Fibroblast of pulmonary artery (primary cell): ENCODE measurements at regions not wholly inside any gene's neighbourhood (a gene's known extent, or its start where the extent isn't known, plus 50 kb on each side); places are given as distances from the start of the nearest gene placed in this dataset.

Experiments
- DNase-seq: peaks from one replicate; pipeline ENCODE4 v3.0.0-alpha.2; 2010; ENCODE audit warnings: low read depth
- H3K4me3 ChIP-seq: replicated peaks from 2 replicates; pipeline ENCODE4 v1.5.1; 2011; ENCODE audit warnings: low read depth, mild to moderate bottlenecking, control low read depth, low read length, moderate library complexity
- TF ChIP-seq, protein P1 (sequence below): IDR thresholded peaks from 2 replicates; pipeline ENCODE4 v1.5.1; 2011; ENCODE audit warnings: mild to moderate bottlenecking, control low read depth, low read length, inconsistent platforms; ENCODE audit errors: missing control alignments

DNA sequence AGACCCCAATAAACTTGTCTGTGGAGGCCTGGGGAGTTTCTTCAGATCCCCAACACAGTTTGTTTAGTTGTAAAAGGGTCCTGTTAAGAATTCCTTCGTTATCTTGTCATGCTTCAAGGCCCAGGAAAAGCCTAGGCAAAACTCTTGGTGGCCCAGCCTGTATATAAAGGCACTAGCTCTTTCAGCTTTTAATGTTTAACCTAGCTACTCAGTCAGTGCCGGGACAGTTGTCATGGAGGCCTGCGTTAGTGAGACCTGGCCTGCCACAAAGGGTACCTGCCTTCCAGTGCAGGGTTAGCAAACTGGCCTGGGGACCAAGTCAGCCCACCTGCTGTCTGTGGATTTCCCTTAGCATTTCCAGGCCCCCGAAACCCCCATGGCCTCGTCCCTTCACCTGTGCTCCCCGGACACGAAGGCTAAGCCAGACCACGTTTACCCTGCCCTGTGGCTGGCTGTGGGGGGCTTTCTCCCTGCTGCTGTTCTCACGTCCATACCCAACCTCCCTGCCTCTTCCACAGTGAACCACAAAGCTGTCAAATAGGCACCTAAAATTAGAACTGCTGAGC, 96.9 kb upstream of the PPP2R2D start:
- TF ChIP-seq, protein P1, sequence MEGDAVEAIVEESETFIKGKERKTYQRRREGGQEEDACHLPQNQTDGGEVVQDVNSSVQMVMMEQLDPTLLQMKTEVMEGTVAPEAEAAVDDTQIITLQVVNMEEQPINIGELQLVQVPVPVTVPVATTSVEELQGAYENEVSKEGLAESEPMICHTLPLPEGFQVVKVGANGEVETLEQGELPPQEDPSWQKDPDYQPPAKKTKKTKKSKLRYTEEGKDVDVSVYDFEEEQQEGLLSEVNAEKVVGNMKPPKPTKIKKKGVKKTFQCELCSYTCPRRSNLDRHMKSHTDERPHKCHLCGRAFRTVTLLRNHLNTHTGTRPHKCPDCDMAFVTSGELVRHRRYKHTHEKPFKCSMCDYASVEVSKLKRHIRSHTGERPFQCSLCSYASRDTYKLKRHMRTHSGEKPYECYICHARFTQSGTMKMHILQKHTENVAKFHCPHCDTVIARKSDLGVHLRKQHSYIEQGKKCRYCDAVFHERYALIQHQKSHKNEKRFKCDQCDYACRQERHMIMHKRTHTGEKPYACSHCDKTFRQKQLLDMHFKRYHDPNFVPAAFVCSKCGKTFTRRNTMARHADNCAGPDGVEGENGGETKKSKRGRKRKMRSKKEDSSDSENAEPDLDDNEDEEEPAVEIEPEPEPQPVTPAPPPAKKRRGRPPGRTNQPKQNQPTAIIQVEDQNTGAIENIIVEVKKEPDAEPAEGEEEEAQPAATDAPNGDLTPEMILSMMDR, result no peak
- H3K4me3 ChIP-seq, result no peak overlapping the region
- no peak for DNase-seq

DNA sequence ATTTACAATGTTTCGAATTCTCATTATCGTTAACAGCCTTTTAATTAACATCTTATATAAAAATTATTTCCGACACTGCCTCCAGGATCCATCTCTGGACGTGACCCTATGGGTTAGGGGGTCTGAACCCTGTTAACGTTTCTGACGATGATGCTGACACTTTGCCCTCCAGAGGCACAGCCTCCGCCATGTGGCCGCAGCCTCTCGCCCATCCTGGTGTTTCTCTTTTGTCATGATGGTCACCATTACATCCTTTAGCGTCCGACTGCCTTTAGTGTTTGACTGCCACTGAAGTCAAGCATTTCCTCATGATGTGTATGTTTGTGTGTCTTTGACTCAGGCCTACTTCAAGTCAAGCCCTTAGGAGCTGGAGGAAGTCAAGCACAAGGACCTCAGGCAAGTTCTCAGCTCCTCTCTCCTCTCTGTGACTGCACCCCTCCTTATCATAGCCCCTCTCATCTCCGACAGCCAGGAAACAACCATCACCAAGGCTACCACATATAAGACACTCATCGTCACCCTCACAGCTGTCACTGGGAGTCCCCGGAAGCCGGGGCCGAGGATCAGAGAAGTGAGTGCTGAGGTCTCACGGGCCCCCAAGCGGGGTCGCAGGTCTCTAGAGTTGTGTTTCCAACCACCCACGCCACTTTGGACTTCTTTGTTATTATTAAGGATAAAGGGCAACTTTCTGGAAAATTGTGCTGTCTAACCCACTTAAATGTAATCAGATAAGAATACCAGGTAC, 96.1 kb upstream of the PPP2R2D start:
- DNase-seq, result no peak
- TF ChIP-seq, protein P1, result no peak

DNA sequence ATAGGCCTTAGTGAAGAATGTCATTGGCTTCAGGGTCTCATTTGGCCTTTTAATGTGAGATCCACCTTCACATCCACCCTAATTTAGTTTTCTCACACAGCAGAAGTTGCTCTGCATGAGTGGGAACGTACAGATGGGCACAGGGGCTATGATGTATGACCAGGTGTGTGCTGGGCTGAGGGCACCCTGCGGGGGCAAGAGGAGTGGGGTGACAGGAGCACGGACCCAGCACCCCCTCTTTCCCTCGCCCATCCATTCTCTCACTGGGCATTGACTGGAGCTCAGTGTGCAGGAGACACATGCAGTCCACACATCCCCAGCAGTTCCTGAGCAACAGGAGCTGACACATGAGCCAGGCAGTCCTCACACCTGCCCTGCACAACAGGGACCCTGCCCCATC, 95.1 kb upstream of the PPP2R2D start:
- DNase-seq, result no peak
- TF ChIP-seq, protein P1, result no peak
- H3K4me3 ChIP-seq, result no peak overlapping the region

More for the DNA sequence above, 96.1 kb upstream of the PPP2R2D start:
- H3K4me3 ChIP-seq, result no peak overlapping the region

DNA sequence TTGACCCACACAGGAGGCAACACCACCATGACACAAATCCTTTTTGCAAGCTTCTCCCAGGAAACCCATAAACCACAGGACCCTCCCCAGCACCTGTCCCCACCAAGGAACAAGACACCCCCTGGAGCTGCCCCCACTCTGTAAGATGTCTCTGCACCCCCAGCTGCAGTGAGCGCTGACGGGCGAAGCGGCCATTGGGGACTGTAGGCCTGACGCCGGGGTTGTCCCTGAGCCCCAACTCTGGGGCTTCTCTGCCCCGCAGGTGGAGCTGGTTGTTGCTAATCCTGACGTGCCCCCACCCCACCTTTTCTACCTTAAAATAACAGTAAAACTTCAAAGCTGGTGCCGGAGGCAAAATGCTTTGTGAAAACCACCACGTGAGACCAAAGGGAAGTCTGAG, 94.7 kb upstream of the PPP2R2D start:
- TF ChIP-seq, protein P1, result no peak
- DNase-seq, result no peak
- H3K4me3 ChIP-seq, result no peak overlapping the region

DNA sequence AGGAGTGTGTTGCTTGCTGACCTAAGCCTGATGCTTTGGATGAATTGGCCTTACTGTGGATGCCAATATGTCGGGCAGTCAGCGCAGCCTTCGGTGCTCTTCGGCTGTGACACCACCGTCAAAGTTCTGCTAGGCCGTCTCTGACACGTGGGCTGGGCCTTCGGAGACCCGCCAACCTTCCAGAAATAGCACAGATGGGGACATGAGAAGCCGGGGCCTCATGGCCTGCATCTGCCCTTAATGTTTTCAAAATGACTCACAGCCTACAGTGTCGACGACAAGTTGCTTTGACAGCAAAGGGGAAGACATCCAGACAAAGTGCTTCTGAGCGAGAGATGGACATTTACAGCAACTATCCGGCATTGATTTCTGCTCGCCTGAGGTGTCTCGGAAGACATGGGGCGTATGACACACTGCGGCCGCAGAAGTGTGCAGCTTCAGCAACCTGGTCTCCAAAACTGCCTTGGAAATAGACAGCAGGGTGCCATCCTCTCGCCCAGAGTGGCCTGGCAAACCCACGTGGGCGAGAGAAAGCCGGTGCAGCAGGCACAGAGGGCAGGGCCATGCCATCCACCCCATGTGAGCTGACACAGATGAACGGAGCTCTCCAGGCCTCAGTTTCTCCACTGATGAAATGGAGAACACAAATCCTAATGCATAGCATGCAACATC, 94.0 kb upstream of the PPP2R2D start:
- H3K4me3 ChIP-seq, result no peak overlapping the region
- DNase-seq, result no peak
- TF ChIP-seq, protein P1, result no peak

DNA sequence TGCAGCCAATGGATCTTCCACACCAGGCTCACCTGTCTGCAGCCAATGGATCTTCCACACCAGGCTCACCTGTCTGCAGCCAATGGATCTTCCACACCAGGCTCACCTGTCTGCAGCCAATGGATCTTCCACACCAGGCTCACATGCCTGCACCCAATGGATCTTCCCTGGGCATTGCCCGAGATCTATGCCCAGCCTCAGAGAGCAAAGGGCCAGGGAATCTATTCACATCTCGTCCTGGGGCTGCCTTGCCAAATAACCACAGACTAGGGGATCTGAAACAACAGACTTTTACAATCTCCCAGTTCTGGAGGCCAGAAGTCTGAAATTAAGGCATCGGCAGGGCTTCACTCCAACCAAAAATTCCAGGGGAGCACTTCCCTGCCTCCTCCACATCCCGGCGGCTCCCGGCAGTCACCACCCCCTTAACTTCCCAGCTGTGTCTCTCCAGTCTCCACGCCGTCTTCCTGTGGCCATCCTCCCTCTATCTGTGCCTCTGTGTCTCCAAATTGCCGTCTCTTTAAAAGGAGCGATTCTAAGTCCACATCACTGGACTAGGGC, 92.4 kb upstream of the PPP2R2D start:
- DNase-seq, result no peak
- H3K4me3 ChIP-seq, result no peak overlapping the region
- TF ChIP-seq, protein P1, result no peak
